Liver (tissue), 8 donors: ENCODE measurements at regions not wholly inside any gene's neighbourhood (a gene's known extent, or its start where the extent isn't known, plus 50 kb on each side); places are given as distances from the start of the nearest gene placed in this dataset.

ENCODE experiments used
- DNase-seq: peaks from one replicate; pipeline ENCODE4 v3.0.0-alpha.2; 2017; ENCODE audit warnings: low spot score
- H3K27ac ChIP-seq, 2 donors: one replicate each; pipeline ENCODE4 v1.7.0; 2013; ENCODE audit warnings: inconsistent platforms in 2 of 2, low read length in 2 of 2, control low read depth in 1 of 2, low read depth in 1 of 2, mild to moderate bottlenecking in 1 of 2
- H3K27me3 ChIP-seq, 4 donors: one replicate each; pipeline versions ENCODE4 v1.6.1 to v1.7.0; 2013; ENCODE audit warnings: low read length in 3 of 4, inconsistent platforms in 1 of 4, mild to moderate bottlenecking in 1 of 4, moderate library complexity in 1 of 4; ENCODE audit not compliant: control insufficient read depth in 4 of 4, insufficient read depth in 4 of 4
- H3K36me3 ChIP-seq, 4 donors: one replicate each; pipeline versions ENCODE4 v1.6.1 to v1.7.0; 2013; ENCODE audit warnings: low read length in 3 of 4, mild to moderate bottlenecking in 3 of 4, low read depth in 1 of 4, moderate library complexity in 1 of 4; ENCODE audit not compliant: control insufficient read depth in 4 of 4, insufficient read depth in 3 of 4
- H3K4me1 ChIP-seq, 4 donors: one replicate each; pipeline versions ENCODE4 v1.6.1 to v1.7.0; 2013; ENCODE audit warnings: low read length in 3 of 4, mild to moderate bottlenecking in 3 of 4, moderate library complexity in 1 of 4; ENCODE audit not compliant: control insufficient read depth in 4 of 4, insufficient read depth in 4 of 4
- H3K4me3 ChIP-seq, 3 donors: one replicate each; pipeline versions ENCODE4 v1.6.1 to v1.7.0; 2013; ENCODE audit warnings: low read length in 3 of 3, control low read depth in 1 of 3, low read depth in 1 of 3, mild to moderate bottlenecking in 1 of 3
- H3K9ac ChIP-seq, 2 donors: one replicate each; pipeline ENCODE4 v1.7.0; 2013; ENCODE audit warnings: low read length in 2 of 2, mild to moderate bottlenecking in 2 of 2, moderate library complexity in 2 of 2, control low read depth in 1 of 2, low read depth in 1 of 2
- H3K9me3 ChIP-seq, 4 donors: one replicate each; pipeline versions ENCODE4 v1.6.1 to v1.7.0; 2013; ENCODE audit warnings: low read length in 3 of 4; ENCODE audit not compliant: control insufficient read depth in 4 of 4
- CTCF ChIP-seq: fragments of 150-350 bp; IDR thresholded peaks from 2 replicates; pipeline ENCODE4 v1.5.1; 2017; ENCODE audit warnings: improper control_type of control experiment, low read depth, low read length; ENCODE audit not compliant: missing input control
- EGR1 ChIP-seq, 2 donors: IDR thresholded peaks; 2 replicates each; pipeline ENCODE4 v1.6.1; 2016 to 2018; ENCODE audit warnings: antibody characterized with exemption in 2 of 2, low read depth in 2 of 2
- FOXA1 ChIP-seq: IDR thresholded peaks from 2 replicates; pipeline ENCODE4 v1.6.1; 2016; ENCODE audit warnings: antibody characterized with exemption
- FOXA2 ChIP-seq: IDR thresholded peaks from 2 replicates; pipeline ENCODE4 v1.6.1; 2016; ENCODE audit warnings: antibody characterized with exemption
- GABPA ChIP-seq, 2 donors: IDR thresholded peaks in 1 of 2; conservative IDR thresholded peaks in 1 of 2; 2 replicates each; pipeline ENCODE4 v1.6.1; 2016; ENCODE audit warnings: antibody characterized with exemption in 2 of 2, mild to moderate bottlenecking in 1 of 2, moderate library complexity in 1 of 2
- HNF4A ChIP-seq, 2 donors: conservative IDR thresholded peaks; 2 replicates each; pipeline ENCODE4 v1.6.1; 2016; ENCODE audit warnings: antibody characterized with exemption in 2 of 2, mild to moderate bottlenecking in 2 of 2
- HNF4G ChIP-seq: IDR thresholded peaks from 2 replicates; pipeline ENCODE4 v1.6.1; 2016; ENCODE audit warnings: antibody characterized with exemption
- JUND ChIP-seq, 2 donors: IDR thresholded peaks; 2 replicates each; pipeline ENCODE4 v1.6.1; 2016; ENCODE audit warnings: antibody characterized with exemption in 2 of 2
- NR2F2 ChIP-seq: IDR thresholded peaks from 2 replicates; pipeline ENCODE4 v1.6.1; 2016; ENCODE audit warnings: antibody characterized with exemption
- RAD21 ChIP-seq, 2 donors: IDR thresholded peaks; 2 replicates each; pipeline ENCODE4 v1.6.1; 2016; ENCODE audit warnings: antibody characterized with exemption in 2 of 2, mild to moderate bottlenecking in 2 of 2
- REST ChIP-seq: IDR thresholded peaks from 2 replicates; pipeline ENCODE4 v1.6.1; 2016; ENCODE audit warnings: antibody characterized with exemption, mild to moderate bottlenecking
- RXRA ChIP-seq, 2 donors: IDR thresholded peaks; 2 replicates each; pipeline ENCODE4 v1.6.1; 2017 to 2018; ENCODE audit warnings: antibody characterized with exemption in 2 of 2, mild to moderate bottlenecking in 1 of 2
- SP1 ChIP-seq: IDR thresholded peaks from 2 replicates; pipeline ENCODE4 v1.6.1; 2018; ENCODE audit warnings: antibody characterized with exemption, mild to moderate bottlenecking
- TAF1 ChIP-seq: conservative IDR thresholded peaks from 2 replicates; pipeline ENCODE4 v1.6.1; 2016; ENCODE audit warnings: antibody characterized with exemption, mild to moderate bottlenecking
- YY1 ChIP-seq: IDR thresholded peaks from 2 replicates; pipeline ENCODE4 v1.6.1; 2016; ENCODE audit warnings: antibody characterized with exemption, mild to moderate bottlenecking
- WGBS: extraction: QIAGEN DNeasy Blood & Tissue Kit; methylation state at CpG from one replicate; pipeline ENCODE4 v1.1.7; 2013; 5-methylcytosine and 5-hydroxymethylcytosine counted together
- TF ChIP-seq, protein P1 (sequence below): IDR thresholded peaks from 2 replicates; pipeline ENCODE4 v1.6.1; 2016; ENCODE audit warnings: antibody characterized with exemption
- TF ChIP-seq, protein P2 (sequence below): IDR thresholded peaks from 2 replicates; pipeline ENCODE4 v1.6.1; 2016; ENCODE audit warnings: antibody characterized with exemption
- TF ChIP-seq, protein P3 (sequence below): IDR thresholded peaks from 2 replicates; pipeline ENCODE4 v1.6.1; 2016; ENCODE audit warnings: antibody characterized with exemption
- donor health status: healthy.
- donor health status: healthy.
- donor health status: healthy.
- donor health status: healthy.
- donor health status: healthy.

GRCh38 chr9:7478646-7479045 lies 320.9 kb downstream of the DMAC1 start (continued):
- TF ChIP-seq, protein P1, sequence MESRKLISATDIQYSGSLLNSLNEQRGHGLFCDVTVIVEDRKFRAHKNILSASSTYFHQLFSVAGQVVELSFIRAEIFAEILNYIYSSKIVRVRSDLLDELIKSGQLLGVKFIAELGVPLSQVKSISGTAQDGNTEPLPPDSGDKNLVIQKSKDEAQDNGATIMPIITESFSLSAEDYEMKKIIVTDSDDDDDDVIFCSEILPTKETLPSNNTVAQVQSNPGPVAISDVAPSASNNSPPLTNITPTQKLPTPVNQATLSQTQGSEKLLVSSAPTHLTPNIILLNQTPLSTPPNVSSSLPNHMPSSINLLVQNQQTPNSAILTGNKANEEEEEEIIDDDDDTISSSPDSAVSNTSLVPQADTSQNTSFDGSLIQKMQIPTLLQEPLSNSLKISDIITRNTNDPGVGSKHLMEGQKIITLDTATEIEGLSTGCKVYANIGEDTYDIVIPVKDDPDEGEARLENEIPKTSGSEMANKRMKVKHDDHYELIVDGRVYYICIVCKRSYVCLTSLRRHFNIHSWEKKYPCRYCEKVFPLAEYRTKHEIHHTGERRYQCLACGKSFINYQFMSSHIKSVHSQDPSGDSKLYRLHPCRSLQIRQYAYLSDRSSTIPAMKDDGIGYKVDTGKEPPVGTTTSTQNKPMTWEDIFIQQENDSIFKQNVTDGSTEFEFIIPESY: no peak
- TF ChIP-seq, protein P2, sequence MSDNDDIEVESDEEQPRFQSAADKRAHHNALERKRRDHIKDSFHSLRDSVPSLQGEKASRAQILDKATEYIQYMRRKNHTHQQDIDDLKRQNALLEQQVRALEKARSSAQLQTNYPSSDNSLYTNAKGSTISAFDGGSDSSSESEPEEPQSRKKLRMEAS: no peak

GRCh38 chr9:7467186-7467585 lies 332.4 kb downstream of the DMAC1 start:
- Histone ChIP-seq H3K36me3 (no peaks in the 10 kb centered on the region), H3K9me3 (no peaks in the 10 kb centered on the region), H3K27ac (no peak overlapping the region), H3K4me3 (no peak overlapping the region), H3K4me1 (no peaks in the 10 kb centered on the region), H3K27me3 (no peaks in the 10 kb centered on the region), H3K9ac (no peak overlapping the region)
- 70% methylated on average over 2 of the region's 2 CpGs for WGBS
- DNase-seq: no peak
- TF ChIP-seq, protein P1: no peak
- TF ChIP-seq HNF4G: no peak
- no peak for TF ChIP-seq REST
- no peak for TF ChIP-seq RXRA (IDR thresholded peaks at IDR 0.05)
- no peak for TF ChIP-seq FOXA1
- no peak for TF ChIP-seq CTCF
- TF ChIP-seq EGR1 (IDR thresholded peaks at IDR 0.05; ENCODE audit: low read depth in 2 of 2): no peak
- TF ChIP-seq HNF4A (conservative IDR thresholded peaks at IDR 0.05): no peak
- TF ChIP-seq RAD21 (IDR thresholded peaks at IDR 0.05): no peak
- TF ChIP-seq YY1: no peak
- TF ChIP-seq, protein P2: no peak
- TF ChIP-seq TAF1: no peak
- no peak for TF ChIP-seq NR2F2
- TF ChIP-seq SP1: no peak
- TF ChIP-seq, protein P3, sequence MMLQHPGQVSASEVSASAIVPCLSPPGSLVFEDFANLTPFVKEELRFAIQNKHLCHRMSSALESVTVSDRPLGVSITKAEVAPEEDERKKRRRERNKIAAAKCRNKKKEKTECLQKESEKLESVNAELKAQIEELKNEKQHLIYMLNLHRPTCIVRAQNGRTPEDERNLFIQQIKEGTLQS: no peak
- TF ChIP-seq FOXA2: no peak
- no peak for TF ChIP-seq JUND (IDR thresholded peaks at IDR 0.05)
- TF ChIP-seq GABPA (IDR thresholded peaks at IDR 0.05 in 1 of 2, conservative IDR thresholded peaks at IDR 0.05 in 1 of 2): no peak
